ENCODE measurements at regions not wholly inside any gene's neighbourhood (a gene's known extent, or its start where the extent isn't known, plus 50 kb on each side); places are given as distances from the start of the nearest gene placed in this dataset.
"Not testable (repeated sequence)": the region's sequence is repeated elsewhere in the genome, so short reads cannot be mapped to it uniquely, and the experiment has no call there.

GRCh38 chr5:123721675-123722276 lies 209.8 kb downstream of the CSNK1G3 start:
- DNase-seq = no peak

GRCh38 chr5:123720955-123721354 lies 209.0 kb downstream of the CSNK1G3 start:
- no peak for DNase-seq

GRCh38 chr5:123720339-123720738 lies 208.4 kb downstream of the CSNK1G3 start:
- DNase-seq = no peak

GRCh38 chr5:123719004-123719403 lies 207.0 kb downstream of the CSNK1G3 start:
- no peak for DNase-seq

GRCh38 chr5:123718238-123718637 lies 206.3 kb downstream of the CSNK1G3 start:
- no peak for DNase-seq

GRCh38 chr5:123717139-123717538 lies 205.2 kb downstream of the CSNK1G3 start:
- DNase-seq = no peak

- no peak for DNase-seq
Measured at GRCh38 chr5:123710031-123710430, 198.1 kb downstream of the CSNK1G3 start.

GRCh38 chr5:123709422-123709821 lies 197.4 kb downstream of the CSNK1G3 start:
- no peak for DNase-seq

GRCh38 chr5:123708074-123708806 lies 196.3 kb downstream of the CSNK1G3 start:
- no peak for DNase-seq

- no peak for DNase-seq
Measured at GRCh38 chr5:123706531-123706930, 194.6 kb downstream of the CSNK1G3 start.

GRCh38 chr5:123705741-123706140 lies 193.8 kb downstream of the CSNK1G3 start:
- DNase-seq = no peak

GRCh38 chr5:123701511-123702200 lies 189.7 kb downstream of the CSNK1G3 start:
- no peak for DNase-seq

GRCh38 chr5:123700624-123701287 lies 188.8 kb downstream of the CSNK1G3 start:
- no peak for DNase-seq

- DNase-seq = no peak
Measured at GRCh38 chr5:123699571-123699970, 187.6 kb downstream of the CSNK1G3 start.

GRCh38 chr5:123698937-123699336 lies 187.0 kb downstream of the CSNK1G3 start:
- not testable (repeated sequence) for DNase-seq

GRCh38 chr5:123696921-123697341 lies 185.0 kb downstream of the CSNK1G3 start:
- no peak for DNase-seq

GRCh38 chr5:123690821-123691220 lies 178.8 kb downstream of the CSNK1G3 start:
- no peak for DNase-seq

- no peak for DNase-seq
Measured at GRCh38 chr5:123681061-123681460, 169.1 kb downstream of the CSNK1G3 start.

- no peak for DNase-seq
Measured at GRCh38 chr5:123673107-123673506, 161.1 kb downstream of the CSNK1G3 start.

GRCh38 chr5:123671711-123672456 lies 159.9 kb downstream of the CSNK1G3 start:
- no peak for DNase-seq

- peak; percentile 30 to 39 for DNase-seq
Measured at GRCh38 chr5:123671042-123671441, 159.1 kb downstream of the CSNK1G3 start.

Measured in CD4-positive, alpha-beta T cell treated with Interleukin-4 for 1 hour (primary cell).